ENCODE measurements at regions not wholly inside any gene's neighbourhood (a gene's known extent, or its start where the extent isn't known, plus 50 kb on each side); places are given as distances from the start of the nearest gene placed in this dataset.
"Not testable (repeated sequence)": the region's sequence is repeated elsewhere in the genome, so short reads cannot be mapped to it uniquely, and the experiment has no call there.

- TF ChIP-seq CTCF (IDR thresholded peaks at IDR 0.05); POLR2AphosphoS5 (IDR thresholded peaks at IDR 0.05; ENCODE audit: low read depth, low read length); REST (IDR thresholded peaks at IDR 0.05; ENCODE audit: insufficient read depth in 1 of 2, low read depth in 2 of 2, low read length in 1 of 2): not testable (repeated sequence)
Measured at GRCh38 chr22:16105121-16105520, 415.3 kb downstream of the POTEH start.

All from Panc1 (cell line).